Transverse colon (tissue), 4 donors: ENCODE measurements at regions not wholly inside any gene's neighbourhood (a gene's known extent, or its start where the extent isn't known, plus 50 kb on each side); places are given as distances from the start of the nearest gene placed in this dataset.

ENCODE experiments used
- CTCF ChIP-seq, 5 experiments: fragments of 200-600 bp in 3 of 5; fragments of 450-650 bp in 2 of 5; sonication (generic) in 3 of 5; IDR thresholded peaks; 1 replicate in 2 of 5; 2 replicates in 3 of 5; pipeline ENCODE4 v1.5.1; 2016 to 2017; ENCODE audit warnings: antibody characterized with exemption in 5 of 5, inconsistent platforms in 3 of 5, mild to moderate bottlenecking in 2 of 5, moderate library complexity in 1 of 5
- POLR2AphosphoS5 ChIP-seq, 3 donors: sonication (generic); formaldehyde crosslinking; IDR thresholded peaks; one replicate each; pipeline ENCODE4 v1.6.1; 2016; ENCODE audit warnings: antibody characterized with exemption in 3 of 3

DNA sequence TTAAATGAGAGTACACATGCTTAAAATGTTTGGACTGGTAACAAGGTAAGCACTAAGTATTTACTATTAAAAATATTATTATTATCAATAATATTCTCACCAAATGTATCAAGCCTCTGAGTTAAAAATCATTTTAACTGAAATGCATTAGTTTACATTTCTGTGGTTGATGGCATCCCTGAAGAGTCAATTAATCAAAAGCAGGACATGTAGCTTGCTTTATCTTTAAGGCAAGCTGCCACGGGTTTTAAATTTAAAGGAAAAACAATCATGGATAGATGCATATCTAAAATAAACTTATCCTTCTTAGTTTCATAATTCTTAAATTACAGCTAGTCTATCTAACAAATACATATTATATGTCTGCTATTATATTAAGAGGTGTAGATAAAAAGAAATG is 584.8 kb upstream of the INTU start:
- TF ChIP-seq CTCF (IDR thresholded peaks at IDR 0.05) (no peak), POLR2AphosphoS5 (IDR thresholded peaks at IDR 0.05) (no peak)
